Natural killer cell (primary cell): ENCODE measurements at regions not wholly inside any gene's neighbourhood (a gene's known extent, or its start where the extent isn't known, plus 50 kb on each side); places are given as distances from the start of the nearest gene placed in this dataset.

Experiments used
- ATAC-seq, 3 donors: fragments of 150-1000 bp in 2 of 3; fragments of 200-7000 bp in 1 of 3; cut with Tn5 transposase; 1 replicate in 1 of 3; 2 replicates in 2 of 3; pipeline ENCODE4 v1.10.0; 2021; ENCODE audit warnings: mild to moderate bottlenecking in 2 of 3, moderate library complexity in 2 of 3
- DNase-seq, 2 donors: peaks; one replicate each; pipeline versions ENCODE4 v3.0.0 to v3.0.0-alpha.2; 2013 to 2021; ENCODE audit warnings: mixed read lengths in 1 of 2
- H3K27ac ChIP-seq: one replicate; pipeline ENCODE4 v1.5.1; 2013; ENCODE audit warnings: mild to moderate bottlenecking, low read length
- H3K27me3 ChIP-seq: one replicate; pipeline ENCODE4 v1.6.1; 2013; ENCODE audit warnings: low read length; ENCODE audit not compliant: control insufficient read depth, insufficient read depth
- H3K36me3 ChIP-seq: one replicate; pipeline ENCODE4 v1.6.1; 2013; ENCODE audit warnings: low read length; ENCODE audit not compliant: control insufficient read depth, insufficient read depth
- H3K4me1 ChIP-seq: one replicate; pipeline ENCODE4 v1.6.1; 2013; ENCODE audit warnings: low read length; ENCODE audit not compliant: control insufficient read depth, insufficient read depth
- H3K4me3 ChIP-seq: one replicate; pipeline ENCODE4 v1.5.1; 2013; ENCODE audit warnings: low read length
- H3K9me3 ChIP-seq: one replicate; pipeline ENCODE4 v1.6.1; 2013; ENCODE audit warnings: low read length; ENCODE audit not compliant: control insufficient read depth, insufficient read depth
- H3K27ac Mint-ChIP-seq, 2 donors: one replicate each; pipeline ENCODE4 v1.8.0; 2022; ENCODE audit warnings: mild to moderate bottlenecking in 2 of 2, mixed read lengths in 2 of 2, moderate library complexity in 1 of 2
- H3K27me3 Mint-ChIP-seq, 2 donors: one replicate each; pipeline ENCODE4 v1.8.0; 2022; ENCODE audit warnings: low read depth in 2 of 2, mixed read lengths in 2 of 2
- H3K36me3 Mint-ChIP-seq: one replicate; pipeline ENCODE4 v1.8.0; 2022; ENCODE audit warnings: mixed read lengths
- H3K4me1 Mint-ChIP-seq, 2 donors: one replicate each; pipeline ENCODE4 v1.8.0; 2022; ENCODE audit warnings: mixed read lengths in 2 of 2
- H3K4me3 Mint-ChIP-seq: one replicate; pipeline ENCODE4 v1.8.0; 2022; ENCODE audit warnings: mild to moderate bottlenecking, moderate library complexity, mixed read lengths
- H3K9me3 Mint-ChIP-seq, 2 donors: one replicate each; pipeline ENCODE4 v1.8.0; 2022; ENCODE audit warnings: mixed read lengths in 2 of 2
- CTCF ChIP-seq: fragments of 200-600 bp; IDR thresholded peaks from one replicate; pipeline ENCODE4 v1.8.0; 2022; ENCODE audit warnings: antibody characterized with exemption
- WGBS: methylation state at CpG from one replicate; pipeline ENCODE4 v1.1.7; 2013; ENCODE audit warnings: missing lambda C conversion rate; ENCODE audit not compliant: insufficient coverage; 5-methylcytosine and 5-hydroxymethylcytosine counted together
- intact Hi-C: fragments of 100-400 bp; cut with micrococcal nuclease; formaldehyde crosslinking; loops from one replicate; pipeline ENCODE4 v1.14.2; 2022

DNA sequence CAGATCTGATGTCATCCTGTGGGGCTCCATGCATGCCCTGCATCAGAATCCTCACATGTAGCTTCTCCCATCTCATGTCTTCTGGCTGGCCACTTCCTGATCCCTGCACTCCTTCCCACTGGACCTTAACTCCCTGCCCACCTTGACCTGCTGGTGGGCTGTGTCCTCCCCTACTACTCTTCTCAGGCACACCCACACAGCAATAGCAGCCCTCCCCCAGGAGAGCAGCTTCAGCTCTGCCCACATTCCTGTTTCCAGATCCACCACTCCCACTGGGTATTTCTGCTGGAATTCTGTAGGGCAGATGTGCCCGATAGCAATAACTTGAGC, 137.0 kb upstream of the HS6ST1 start:
- intact Hi-C loops: no loop called here
- peaks cover 10 to 20% of the 10 kb centered on the region in 2 donors for H3K27me3 Mint-ChIP-seq
- no peak for DNase-seq

GRCh38 chr2:128456281-128456680, 137.6 kb upstream of the HS6ST1 start:
- no peaks in the 10 kb centered on the region for H3K36me3 Mint-ChIP-seq
- ATAC-seq (no peak), DNase-seq (no peak)
- H3K27me3 ChIP-seq: no peaks in the 10 kb centered on the region
- H3K27ac Mint-ChIP-seq: no peak overlapping the region
- no peak overlapping the region for H3K27ac ChIP-seq
- H3K27me3 Mint-ChIP-seq: peaks cover 10 to 20% of the 10 kb centered on the region in 2 donors
- intact Hi-C loops: no loop called here
- H3K4me1 ChIP-seq: no peaks in the 10 kb centered on the region
- no peaks in the 10 kb centered on the region for H3K9me3 ChIP-seq
- no peak overlapping the region for H3K4me3 ChIP-seq
- no peak overlapping the region for H3K4me3 Mint-ChIP-seq
- 81% methylated on average over 5 of the region's 5 CpGs for WGBS
- no peaks in the 10 kb centered on the region for H3K4me1 Mint-ChIP-seq
- TF ChIP-seq CTCF: no peak
- H3K36me3 ChIP-seq: no peaks in the 10 kb centered on the region
- no peaks in the 10 kb centered on the region for H3K9me3 Mint-ChIP-seq

More for the DNA sequence above, 137.0 kb upstream of the HS6ST1 start:
- no peaks in the 10 kb centered on the region for H3K4me1 Mint-ChIP-seq
- WGBS: 100% methylated on average over 1 of the region's 1 CpG
- no peaks in the 10 kb centered on the region for H3K27me3 ChIP-seq
- H3K27ac Mint-ChIP-seq: no peak overlapping the region
- no peak overlapping the region for H3K4me3 ChIP-seq
- H3K9me3 ChIP-seq: no peaks in the 10 kb centered on the region
- H3K4me1 ChIP-seq: no peaks in the 10 kb centered on the region
- no peak for TF ChIP-seq CTCF
- no peak overlapping the region for H3K27ac ChIP-seq
- ATAC-seq: no peak
- no peaks in the 10 kb centered on the region for H3K36me3 ChIP-seq
- no peaks in the 10 kb centered on the region for H3K36me3 Mint-ChIP-seq
- H3K9me3 Mint-ChIP-seq: no peaks in the 10 kb centered on the region
- no peak overlapping the region for H3K4me3 Mint-ChIP-seq

- TF ChIP-seq CTCF: no peak
- Mint-ChIP-seq H3K4me1 (no peaks in the 10 kb centered on the region), H3K9me3 (no peaks in the 10 kb centered on the region), H3K27me3 (peaks cover 10 to 17% of the 10 kb centered on the region in 2 donors), H3K36me3 (no peaks in the 10 kb centered on the region), H3K27ac (no peak overlapping the region), H3K4me3 (no peak overlapping the region)
- ATAC-seq (no peak), DNase-seq (no peak)
- Histone ChIP-seq H3K4me3 (no peak overlapping the region), H3K27me3 (no peaks in the 10 kb centered on the region), H3K4me1 (no peaks in the 10 kb centered on the region), H3K36me3 (no peaks in the 10 kb centered on the region), H3K27ac (no peak overlapping the region), H3K9me3 (no peaks in the 10 kb centered on the region)
- intact Hi-C loops: no loop called here
- 96% methylated on average over 4 of the region's 4 CpGs for WGBS
Measured at GRCh38 chr2:128457006-128457604, 138.4 kb upstream of the HS6ST1 start.

DNA sequence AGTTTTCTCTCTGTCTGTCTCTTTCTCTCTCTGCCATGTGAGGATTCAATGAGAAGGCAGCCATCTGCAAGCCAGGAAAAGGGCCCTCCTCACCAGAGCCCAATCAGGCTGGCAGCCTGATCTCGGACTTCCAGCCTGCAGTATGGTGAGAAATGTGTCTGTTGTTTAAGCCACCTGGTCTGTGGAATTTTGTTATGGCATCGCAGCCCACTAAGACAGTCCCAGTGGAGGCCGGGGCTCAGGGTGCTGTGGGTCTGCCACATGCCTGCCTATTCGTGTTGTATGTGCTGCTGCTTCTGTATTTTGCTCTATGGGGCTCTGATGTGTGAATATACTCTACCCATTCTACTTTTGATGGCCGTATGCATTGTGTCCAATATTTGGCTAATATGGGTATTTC, 139.0 kb upstream of the HS6ST1 start:
- DNase-seq: no peak
- H3K27me3 Mint-ChIP-seq: peaks cover 10 to 12% of the 10 kb centered on the region in 2 donors
- Histone ChIP-seq H3K9me3 (no peaks in the 10 kb centered on the region), H3K36me3 (no peaks in the 10 kb centered on the region), H3K27me3 (no peaks in the 10 kb centered on the region), H3K27ac (no peak overlapping the region), H3K4me1 (no peaks in the 10 kb centered on the region), H3K4me3 (no peak overlapping the region)
- WGBS: 88% methylated on average over 4 of the region's 5 CpGs
- H3K4me1 Mint-ChIP-seq: no peaks in the 10 kb centered on the region
- no peak overlapping the region for H3K27ac Mint-ChIP-seq
- H3K36me3 Mint-ChIP-seq: no peaks in the 10 kb centered on the region
- intact Hi-C loops: no loop called here
- no peak overlapping the region for H3K4me3 Mint-ChIP-seq
- no peak for ATAC-seq
- TF ChIP-seq CTCF: no peak
- no peaks in the 10 kb centered on the region for H3K9me3 Mint-ChIP-seq
